NCI-H1417 (cell line): ENCODE measurements at regions not wholly inside any gene's neighbourhood (a gene's known extent, or its start where the extent isn't known, plus 50 kb on each side); places are given as distances from the start of the nearest gene placed in this dataset.

Source experiments
- DNase-seq, 3 experiments: peaks; one replicate each; lab custom pipeline; 2025; lab: John Stamatoyannopoulos, UW

DNA sequence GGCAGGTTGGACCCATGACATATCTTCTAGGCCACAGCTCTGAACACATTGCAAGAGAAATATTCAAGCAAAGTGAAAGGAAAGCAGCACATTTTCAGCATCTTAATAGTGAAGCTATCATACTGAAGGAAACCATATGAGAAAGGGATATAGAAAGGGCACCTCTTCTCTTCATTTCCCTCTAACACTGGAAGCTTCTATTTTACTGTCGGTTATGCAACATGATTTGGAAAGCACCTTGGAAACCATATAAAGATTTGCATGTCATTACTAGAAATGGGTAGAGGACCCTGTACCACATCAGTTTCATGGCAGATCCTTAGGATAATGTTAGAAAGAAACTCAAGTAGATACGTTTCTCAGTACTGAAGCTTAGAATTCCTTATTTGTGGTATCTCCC lies 70.5 kb upstream of the HMGN3 start:
- DNase-seq = no peak

DNA sequence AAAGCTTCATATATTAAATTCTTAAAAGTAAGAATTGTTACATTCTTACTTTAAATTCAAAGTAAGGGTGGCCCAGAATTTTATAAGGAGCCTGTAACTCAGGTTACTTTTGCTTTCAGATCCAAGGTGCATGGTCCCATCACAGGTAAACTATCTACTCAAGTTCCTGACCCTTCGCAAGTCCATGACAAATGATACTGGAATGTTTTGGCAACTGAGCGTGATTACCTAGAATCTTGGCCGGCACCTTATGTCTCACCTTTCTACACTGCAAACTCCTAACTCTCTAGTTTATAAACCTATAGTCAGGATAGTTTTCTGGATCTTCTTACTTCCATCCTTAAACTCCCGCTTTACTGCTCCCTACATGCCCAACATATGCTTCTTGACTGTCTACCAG lies 67.9 kb upstream of the HMGN3 start:
- DNase-seq = no peak

- DNase-seq = no peak
Measured at GRCh38 chr6:79301290-79301689, 66.8 kb upstream of the HMGN3 start.

- no peak for DNase-seq
Measured at GRCh38 chr6:79296211-79296610, 61.7 kb upstream of the HMGN3 start.
